Esophagus muscularis mucosa (tissue), 3 donors: ENCODE measurements at regions not wholly inside any gene's neighbourhood (a gene's known extent, or its start where the extent isn't known, plus 50 kb on each side); places are given as distances from the start of the nearest gene placed in this dataset.

Experiments used
- CTCF ChIP-seq, 3 experiments: fragments of 200-600 bp in 2 of 3; fragments of 450-650 bp in 1 of 3; sonication (generic) in 2 of 3; IDR thresholded peaks; one replicate each; pipeline ENCODE4 v1.5.1; 2017 to 2019; ENCODE audit warnings: antibody characterized with exemption in 3 of 3, mild to moderate bottlenecking in 2 of 3, moderate library complexity in 1 of 3
- POLR2AphosphoS5 ChIP-seq, 2 donors: sonication (generic); formaldehyde crosslinking; IDR thresholded peaks; one replicate each; pipeline ENCODE4 v1.6.1; 2017; ENCODE audit warnings: antibody characterized with exemption in 2 of 2

DNA sequence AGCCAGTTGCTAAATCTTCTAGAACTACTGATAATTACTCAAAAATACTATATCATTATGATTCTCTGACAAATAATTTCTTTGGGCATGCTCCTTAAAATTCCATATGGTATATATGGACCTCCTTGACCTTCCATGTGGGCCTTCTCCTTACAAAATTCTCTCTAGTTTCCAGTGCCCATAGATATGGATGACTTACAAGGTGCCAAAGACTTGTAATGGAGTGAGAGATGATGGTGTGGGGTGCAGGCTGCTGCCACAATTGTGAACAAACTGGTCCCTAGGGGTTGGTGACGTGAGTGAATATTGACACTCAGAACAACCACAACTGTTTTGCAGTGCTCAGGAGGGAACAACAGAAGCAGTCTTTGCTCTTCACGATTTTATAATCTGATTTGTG, 378.9 kb downstream of the SNAPC1 start:
- TF ChIP-seq CTCF (IDR thresholded peaks at IDR 0.05) = no peak
- TF ChIP-seq POLR2AphosphoS5 (IDR thresholded peaks at IDR 0.05) = no peak
